Stimulated activated CD4-positive, alpha-beta T cell treated with anti-CD3 and anti-CD28 coated beads, Interleukin-2, amount 100 ng/mL, for 48 hours (primary cell): ENCODE measurements at regions not wholly inside any gene's neighbourhood (a gene's known extent, or its start where the extent isn't known, plus 50 kb on each side); places are given as distances from the start of the nearest gene placed in this dataset.
"Not testable (repeated sequence)": the region's sequence is repeated elsewhere in the genome, so short reads cannot be mapped to it uniquely, and the experiment has no call there.

Source experiments
- DNase-seq, 2 donors: peaks; one replicate each; pipeline ENCODE4 v3.0.0-alpha.2; 2020

DNA sequence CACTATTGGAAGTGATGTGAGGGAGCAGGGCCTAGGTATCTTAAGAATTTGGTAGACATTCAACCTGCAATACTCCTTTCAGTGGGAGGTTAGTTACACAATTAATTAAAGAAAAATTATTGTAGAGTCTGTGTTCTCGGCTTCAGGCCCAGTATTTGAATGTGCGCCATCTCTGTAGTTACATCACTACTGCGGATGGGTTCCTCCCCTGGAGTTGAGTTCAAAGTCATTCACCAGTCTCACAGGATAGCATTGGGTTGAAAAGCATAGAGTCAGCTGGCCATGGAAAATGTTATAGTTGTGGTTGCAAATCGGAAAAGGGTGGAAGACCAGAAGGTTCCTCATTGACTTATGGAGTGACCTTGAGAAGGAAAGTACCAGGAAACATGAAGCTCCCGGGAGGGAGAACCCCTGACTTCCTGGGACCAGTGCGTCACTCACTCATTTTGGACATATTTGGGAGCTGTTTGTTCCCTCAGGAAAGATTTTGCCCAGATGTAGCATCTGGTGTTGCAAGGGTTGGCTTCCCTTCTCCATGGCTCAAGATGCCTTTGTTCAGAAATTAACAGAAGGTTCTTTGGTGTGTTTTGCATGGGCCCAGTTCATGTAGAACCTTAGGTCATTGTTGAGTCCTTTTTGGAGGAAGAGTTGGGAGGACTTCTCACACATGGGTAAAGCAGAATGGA is 111.8 kb downstream of the SRGAP2 start:
- not testable (repeated sequence) for DNase-seq

- DNase-seq = not testable (repeated sequence)
Observed at GRCh38 chr1:206316901-206317300, 113.6 kb downstream of the SRGAP2 start.

- not testable (repeated sequence) for DNase-seq
Observed at GRCh38 chr1:206317878-206318514, 114.7 kb downstream of the SRGAP2 start.

DNA sequence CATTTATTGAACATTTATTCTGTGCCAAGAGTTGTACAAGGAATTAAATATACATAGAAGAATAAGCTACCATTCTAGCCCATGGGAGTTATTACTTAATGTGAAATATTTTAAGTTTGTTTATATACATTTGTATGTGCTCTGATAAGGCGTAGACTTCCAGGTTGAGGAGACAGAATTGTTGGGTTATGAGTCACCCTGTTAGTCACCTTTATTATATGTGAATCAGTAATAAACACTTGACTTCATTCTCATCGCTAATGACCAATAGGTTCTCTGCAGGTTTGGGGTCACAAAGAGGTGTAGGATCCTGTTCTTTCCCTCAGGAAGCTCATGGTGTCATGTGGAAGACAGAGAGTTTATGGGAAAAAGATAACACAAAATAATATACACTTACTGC is 116.9 kb downstream of the SRGAP2 start:
- DNase-seq = not testable (repeated sequence)

DNA sequence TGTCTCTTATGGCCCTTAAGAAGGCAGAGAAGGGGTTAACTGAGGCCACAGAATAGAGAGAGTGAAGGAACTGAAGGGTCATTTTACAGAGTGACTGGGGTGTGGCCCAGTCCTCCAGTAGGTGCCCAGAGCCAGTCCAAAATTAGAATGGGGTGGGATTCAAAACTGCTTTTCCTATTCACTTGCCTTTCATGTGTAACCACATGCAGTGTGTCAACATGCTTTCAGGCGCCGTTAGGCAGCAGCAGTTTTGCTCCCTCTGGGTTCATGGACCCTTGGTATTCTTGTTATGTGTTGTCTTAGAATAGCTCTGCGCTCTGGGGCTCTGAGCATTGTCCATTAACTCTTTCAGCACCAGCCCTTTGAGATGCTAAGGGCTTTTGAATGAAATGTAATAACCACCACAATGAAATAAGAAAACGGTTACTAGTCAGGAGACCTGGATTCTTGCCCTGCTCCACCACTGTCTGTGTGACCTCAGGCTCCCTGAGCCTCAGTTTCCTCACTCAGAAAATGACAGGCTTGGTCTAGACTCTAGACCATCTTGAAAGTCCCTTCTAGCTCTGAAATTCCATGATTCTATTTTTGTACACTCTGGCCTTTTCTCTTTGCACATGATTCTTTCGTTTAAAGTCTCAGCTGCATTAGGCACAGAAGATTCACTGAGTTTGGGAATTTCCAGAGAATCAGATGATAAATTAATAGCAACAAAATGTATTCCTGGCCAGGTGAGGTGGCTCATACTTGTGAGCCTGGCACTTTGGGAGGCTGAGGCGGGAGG is 123.0 kb downstream of the SRGAP2 start:
- DNase-seq = not testable (repeated sequence)

DNA sequence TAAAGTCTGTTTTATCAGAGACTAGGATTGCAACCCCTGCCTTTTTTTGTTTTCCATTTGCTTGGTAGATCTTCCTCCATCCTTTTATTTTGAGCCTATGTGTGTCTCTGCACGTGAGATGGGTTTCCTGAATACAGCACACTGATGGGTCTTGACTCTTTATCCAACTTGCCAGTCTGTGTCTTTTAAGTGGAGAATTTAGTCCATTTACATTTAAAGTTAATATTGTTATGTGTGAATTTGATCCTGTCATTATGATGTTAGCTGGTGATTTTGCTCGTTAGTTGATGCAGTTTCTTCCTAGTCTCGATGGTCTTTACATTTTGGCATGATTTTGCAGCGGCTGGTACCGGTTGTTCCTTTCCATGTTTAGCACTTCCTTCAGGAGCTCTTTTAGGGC is 128.3 kb downstream of the SRGAP2 start:
- not testable (repeated sequence) for DNase-seq

GRCh38 chr1:206333316-206333715 is 130.0 kb downstream of the SRGAP2 start:
- not testable (repeated sequence) for DNase-seq

DNA sequence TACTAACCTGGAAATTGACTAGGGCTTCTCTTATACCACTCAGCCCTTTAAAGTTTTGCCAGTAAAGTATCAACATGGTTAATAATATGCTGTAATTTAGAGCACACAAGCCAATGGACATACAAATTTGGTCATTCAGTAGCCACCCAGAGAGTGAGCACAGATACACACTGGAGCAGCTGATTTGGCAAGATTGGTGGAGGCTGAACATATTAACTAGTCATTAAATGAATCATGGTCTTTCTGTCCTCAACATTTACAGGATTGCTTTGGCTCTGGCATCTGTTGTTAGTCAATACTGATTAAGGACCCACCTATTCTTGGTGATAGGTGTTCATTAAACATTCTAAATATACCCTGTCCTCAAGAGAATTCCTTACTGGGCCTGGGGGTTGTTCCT is 130.6 kb downstream of the SRGAP2 start:
- not testable (repeated sequence) for DNase-seq

- not testable (repeated sequence) for DNase-seq
Observed at GRCh38 chr1:206334481-206334880, 131.1 kb downstream of the SRGAP2 start.

- not testable (repeated sequence) for DNase-seq
Observed at GRCh38 chr1:206335162-206335561, 131.8 kb downstream of the SRGAP2 start.

GRCh38 chr1:206335875-206336846 is 132.8 kb downstream of the SRGAP2 start:
- DNase-seq = not testable (repeated sequence)

- not testable (repeated sequence) for DNase-seq
Observed at GRCh38 chr1:206337024-206337423, 133.3 kb upstream of the IKBKE start.

GRCh38 chr1:206350493-206351275 is 119.6 kb upstream of the IKBKE start:
- not testable (repeated sequence) for DNase-seq

DNA sequence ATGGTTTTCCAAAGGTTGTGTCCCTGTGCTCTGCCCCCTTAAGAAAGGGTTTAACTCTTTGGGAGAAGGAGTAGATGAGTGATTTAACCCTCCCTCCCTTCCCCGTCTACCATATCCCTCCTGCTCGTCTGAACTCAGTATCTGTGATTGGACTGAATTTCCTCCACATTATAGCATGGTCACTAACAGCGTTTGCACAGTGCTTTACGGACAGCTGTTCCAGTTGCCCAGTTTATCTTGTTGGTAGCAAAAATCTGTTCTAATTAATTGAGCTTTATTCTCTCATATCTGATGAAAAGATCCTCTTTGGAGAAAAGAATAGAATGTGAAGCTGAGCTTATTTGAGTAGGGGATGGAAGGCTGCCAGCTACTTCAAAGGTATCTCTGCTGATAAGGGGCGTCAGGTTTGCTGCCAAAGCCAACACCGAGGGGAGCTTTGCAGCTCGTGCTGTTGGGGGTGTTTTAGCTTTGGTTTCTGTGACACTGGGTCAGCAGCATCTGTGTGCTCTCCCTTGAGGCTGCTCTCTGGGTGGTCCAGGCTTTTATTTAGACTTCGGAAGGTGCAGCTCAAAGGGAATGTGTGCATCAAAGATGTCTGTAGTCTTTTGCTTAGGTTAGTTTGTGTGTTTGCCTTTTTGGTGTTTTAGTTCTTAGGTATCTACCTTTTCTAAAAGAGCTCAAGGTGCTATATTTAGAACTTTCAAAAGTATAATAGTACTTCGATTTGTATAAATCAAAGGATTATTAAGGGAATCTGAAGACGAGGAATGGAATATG is 118.8 kb upstream of the IKBKE start:
- DNase-seq = not testable (repeated sequence)

DNA sequence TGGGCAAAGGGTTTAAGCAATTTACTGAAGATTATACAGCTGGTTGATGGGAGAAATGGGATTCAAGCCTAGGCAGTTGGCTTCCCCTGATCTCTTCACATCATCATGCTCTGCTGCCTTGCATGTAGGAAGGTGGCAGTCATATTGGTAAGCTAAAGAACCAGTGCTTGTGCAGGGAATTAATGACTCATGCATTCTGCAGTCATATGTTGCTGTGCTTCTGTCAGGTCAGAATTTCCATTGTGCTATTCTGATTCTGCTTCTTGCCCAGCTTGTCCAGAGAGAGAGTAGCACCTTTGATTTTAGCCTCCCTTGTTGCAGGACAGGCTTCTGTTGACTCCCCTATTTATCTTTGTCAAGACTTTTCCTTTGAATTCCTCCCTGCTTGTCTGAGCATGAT is 114.0 kb upstream of the IKBKE start:
- DNase-seq = peak in 1 of 2 donors; percentile 0

- peak; percentile 24 to 32 for DNase-seq
Observed at GRCh38 chr1:206357962-206358361, 112.3 kb upstream of the IKBKE start.

GRCh38 chr1:206358771-206359170 is 111.5 kb upstream of the IKBKE start:
- DNase-seq = not testable (repeated sequence)

GRCh38 chr1:206359377-206359776 is 110.9 kb upstream of the IKBKE start:
- not testable (repeated sequence) for DNase-seq

- not testable (repeated sequence) for DNase-seq
Observed at GRCh38 chr1:206361978-206362543, 108.2 kb upstream of the IKBKE start.

DNA sequence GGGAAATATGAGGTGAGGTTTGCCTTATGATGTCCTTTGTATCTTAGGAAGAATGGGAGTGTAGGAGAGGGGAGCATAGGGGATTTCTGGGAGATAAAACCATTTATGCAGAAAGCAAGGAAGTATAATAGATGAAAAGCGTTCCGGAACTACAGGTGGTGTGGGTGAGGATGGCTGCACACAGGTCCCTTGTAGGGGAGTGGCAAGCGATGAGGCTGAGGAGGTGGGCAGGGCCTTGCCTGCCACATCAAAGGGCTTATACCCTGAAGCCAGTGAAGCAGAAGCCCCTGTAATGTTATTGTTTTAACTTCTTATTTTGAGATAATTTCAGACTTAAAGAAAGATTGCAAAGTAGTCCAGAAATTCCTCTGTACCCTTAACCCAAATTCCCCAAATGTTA is 107.3 kb upstream of the IKBKE start:
- not testable (repeated sequence) for DNase-seq
